GM12878 (cell line): ENCODE measurements at regions not wholly inside any gene's neighbourhood (a gene's known extent, or its start where the extent isn't known, plus 50 kb on each side); places are given as distances from the start of the nearest gene placed in this dataset.

ENCODE experiments used
- ATAC-seq: fragments of 200-7000 bp; cut with Tn5 transposase; 3 replicates; pipeline ENCODE4 v1.9.1; 2020; ENCODE audit warnings: mild to moderate bottlenecking, moderate library complexity
- BruUV-seq: library from RNA; stranded (reverse); fragments of 400-500 nt; replicated peaks from 2 replicates; lab custom pipeline; 2021; lab: Mats Ljungman, UMichigan
- CTCF ChIA-PET: fragments of 300-600 bp; sonication (Branson Sonifier 250); formaldehyde crosslinking; extraction: SDS; loops from one replicate; lab custom pipeline; 2021; ENCODE audit warnings: inconsistent platforms; lab: Yijun Ruan, JAX
- POLR2A ChIA-PET: fragments of 350-600 bp; formaldehyde crosslinking; extraction: SDS; loops from one replicate; lab custom pipeline; 2021; ENCODE audit warnings: inconsistent platforms; lab: Charles Lee
- RAD21 ChIA-PET: fragments of 300-600 bp; sonication (Branson Sonifier 250); formaldehyde crosslinking; loops from one replicate; lab custom pipeline; 2023; ENCODE audit warnings: antibody characterized with exemption; ENCODE audit not compliant: unreplicated experiment; lab: Charles Lee
- SMC1A ChIA-PET: fragments of 300-600 bp; sonication (Branson Sonifier 250); formaldehyde crosslinking; loops from one replicate; lab custom pipeline; 2023; ENCODE audit not compliant: unreplicated experiment, uncharacterized antibody; lab: Charles Lee
- DNase-seq: peaks from one replicate; pipeline ENCODE4 v3.0.0-alpha.2; 2011; ENCODE audit warnings: low read depth, low spot score
- FAIRE-seq: peaks from 3 replicates; lab custom pipeline; 2011; peaks lifted over from hg19 to GRCh38; lab: Jason Lieb, UNC
- H2AFZ ChIP-seq: 2 replicates; pipeline ENCODE4 v1.6.0; 2011; ENCODE audit warnings: low read depth, low read length, control low read depth; ENCODE audit not compliant: control insufficient read depth
- H3K27ac ChIP-seq: 2 replicates; pipeline ENCODE4 v1.5.1; 2011; ENCODE audit warnings: control low read depth; ENCODE audit not compliant: control insufficient read depth, insufficient read depth
- H3K27me3 ChIP-seq, 2 experiments: replicated peaks in 1 of 2; 2 replicates each; pipeline versions ENCODE4 v1.6.0 to v1.6.1; 2011; ENCODE audit warnings: low read length in 1 of 2; ENCODE audit not compliant: control insufficient read depth in 2 of 2, insufficient read depth in 2 of 2
- H3K36me3 ChIP-seq, 2 experiments: 2 replicates each; pipeline ENCODE4 v1.5.1; 2011; ENCODE audit warnings: low read length in 1 of 2; ENCODE audit not compliant: control insufficient read depth in 2 of 2, insufficient read depth in 2 of 2
- H3K4me1 ChIP-seq: 2 replicates; pipeline ENCODE4 v1.6.1; 2011; ENCODE audit warnings: mild to moderate bottlenecking, low read length, moderate library complexity, mixed read lengths; ENCODE audit not compliant: control insufficient read depth, insufficient read depth
- H3K4me2 ChIP-seq: 2 replicates; pipeline ENCODE4 v1.6.0; 2011; ENCODE audit warnings: control low read depth; ENCODE audit not compliant: control insufficient read depth, insufficient read depth
- H3K4me3 ChIP-seq: fragments of 200-600 bp; sonication (generic); 2 replicates; pipeline ENCODE4 v1.5.1; 2016
- H3K79me2 ChIP-seq: 2 replicates; pipeline ENCODE4 v1.6.0; 2011; ENCODE audit warnings: low read length; ENCODE audit not compliant: control insufficient read depth, insufficient read depth
- H3K9ac ChIP-seq: 2 replicates; pipeline ENCODE4 v1.8.0; 2011; ENCODE audit warnings: low read length, control low read depth, mixed read lengths; ENCODE audit not compliant: control insufficient read depth, insufficient read depth
- H3K9me3 ChIP-seq: replicated peaks from 3 replicates; pipeline ENCODE4 v1.5.1; 2011; ENCODE audit warnings: mild to moderate bottlenecking, low read length; ENCODE audit not compliant: control insufficient read depth, insufficient read depth
- H4K20me1 ChIP-seq: 2 replicates; pipeline ENCODE4 v1.6.0; 2011; ENCODE audit not compliant: control insufficient read depth, insufficient read depth
- CUX1 ChIP-seq: IDR thresholded peaks from 2 replicates; pipeline ENCODE4 v1.6.1; 2012; ENCODE audit warnings: improper control_type of control experiment, low read depth, low read length; ENCODE audit not compliant: insufficient replicate concordance
- FOXM1 ChIP-seq: IDR thresholded peaks from 2 replicates; pipeline ENCODE4 v1.6.1; 2012; ENCODE audit warnings: low read depth, mild to moderate bottlenecking, inconsistent platforms, low read length, moderate library complexity
- IRF5 ChIP-seq: fragments of 450-650 bp; IDR thresholded peaks from 2 replicates; pipeline ENCODE4 v1.6.1; 2017; ENCODE audit warnings: borderline replicate concordance
- RAD21 ChIP-seq: IDR thresholded peaks from 2 replicates; pipeline ENCODE4 v1.6.1; 2011; ENCODE audit warnings: mild to moderate bottlenecking, low read depth, low read length, moderate library complexity; ENCODE audit not compliant: insufficient read depth
- SUZ12 ChIP-seq: fragments of 200-600 bp; sonication (generic); IDR thresholded peaks from one replicate; pipeline ENCODE4 v1.6.1; 2018; ENCODE audit warnings: antibody characterized with exemption, mild to moderate bottlenecking; ENCODE audit not compliant: unreplicated experiment
- YY1 ChIP-seq: IDR thresholded peaks from 2 replicates; pipeline ENCODE4 v1.6.1; 2011; ENCODE audit warnings: low read depth, mild to moderate bottlenecking, low read length
- ZBTB11 ChIP-seq: fragments of 450-650 bp; formaldehyde crosslinking; IDR thresholded peaks from 2 replicates; pipeline ENCODE4 v1.5.0; 2022; ENCODE audit warnings: mild to moderate bottlenecking, missing genetic modification characterization
- ZNF217 ChIP-seq: fragments of 450-650 bp; IDR thresholded peaks from 2 replicates; pipeline ENCODE4 v1.6.1; 2017; ENCODE audit warnings: antibody characterized with exemption, mild to moderate bottlenecking
- WGBS: methylation state at CpG from one replicate; pipeline ENCODE4 v1.1.6; 2016; ENCODE audit warnings: low lambda C conversion rate; ENCODE audit not compliant: insufficient replicate concordance, insufficient coverage; ENCODE audit errors: missing lambda C conversion rate; 5-methylcytosine and 5-hydroxymethylcytosine counted together
- in situ Hi-C: fragments of 300-500 bp; cut with MboI; formaldehyde crosslinking; loops from 9 replicates; pipeline ENCODE4 v1.14.3; 2018; ENCODE audit warnings: mixed read lengths
- intact Hi-C: fragments of 100-400 bp; cut with micrococcal nuclease; formaldehyde crosslinking; loops from one replicate; pipeline ENCODE4 v1.14.2; 2022; ENCODE audit not compliant: unreplicated experiment

- RAD21 ChIA-PET: no interaction called here
- in situ Hi-C loops (no loop called here), intact Hi-C loops (no loop called here)
- Histone ChIP-seq H3K27me3 (no peaks in the 10 kb centered on the region), H4K20me1 (no peaks in the 10 kb centered on the region), H3K9me3 (no peaks in the 10 kb centered on the region), H3K79me2 (no peaks in the 10 kb centered on the region), H3K27ac (no peak overlapping the region), H3K4me3 (no peak overlapping the region), H3K4me1 (no peaks in the 10 kb centered on the region), H3K4me2 (no peak overlapping the region), H2AFZ (no peak overlapping the region), H3K36me3 (no peaks in the 10 kb centered on the region), H3K9ac (no peak overlapping the region)
- CTCF ChIA-PET: no interaction called here
- no TSS peak for BruUV-seq
- no peak for ATAC-seq
- POLR2A ChIA-PET: no interaction called here
- WGBS: 8% methylated on average over 5 of the region's 5 CpGs
- TF ChIP-seq ZBTB11 (CRISPR knock-in tag) (no peak), IRF5 (no peak), FOXM1 (no peak), SUZ12 (no peak), CUX1 (no peak), RAD21 (no peak), YY1 (no peak), ZNF217 (no peak)
- DNase-seq: no peak
- SMC1A ChIA-PET: no interaction called here
- no peak for FAIRE-seq
These were observed 68.8 kb upstream of the AGBL1 start for GRCh38 chr15:86010891-86011290.
